GM23338 (cell line): ENCODE measurements at regions not wholly inside any gene's neighbourhood (a gene's known extent, or its start where the extent isn't known, plus 50 kb on each side); places are given as distances from the start of the nearest gene placed in this dataset.

Experiments used
- ATAC-seq: fragments of 200-7000 bp; cut with Tn5 transposase; 3 replicates; pipeline ENCODE4 v1.9.1; 2020
- DNase-seq: peaks from one replicate; pipeline ENCODE4 v3.0.0-alpha.2; 2015; ENCODE audit warnings: low spot score
- H2AFZ ChIP-seq: fragments of 200-600 bp; sonication (generic); 2 replicates; pipeline ENCODE4 v1.8.0; 2016; ENCODE audit warnings: antibody characterized with exemption, mild to moderate bottlenecking, moderate library complexity
- H3F3A ChIP-seq: fragments of 200-600 bp; sonication (generic); replicated peaks from 2 replicates; pipeline ENCODE4 v1.8.0; 2017; ENCODE audit warnings: antibody characterized with exemption, mixed run types, low read depth
- H3K27ac ChIP-seq: fragments of 200-600 bp; sonication (generic); 2 replicates; pipeline ENCODE4 v1.6.1; 2016; ENCODE audit warnings: low read depth
- H3K27me3 ChIP-seq: fragments of 200-600 bp; sonication (generic); 2 replicates; pipeline ENCODE4 v1.8.0; 2016; ENCODE audit warnings: mild to moderate bottlenecking, mixed run types, moderate library complexity; ENCODE audit not compliant: insufficient read depth
- H3K36me3 ChIP-seq: fragments of 200-600 bp; sonication (generic); 2 replicates; pipeline ENCODE4 v1.8.0; 2016; ENCODE audit warnings: mild to moderate bottlenecking; ENCODE audit not compliant: insufficient read depth
- H3K4me1 ChIP-seq: fragments of 200-600 bp; sonication (generic); 2 replicates; pipeline ENCODE4 v1.8.0; 2016; ENCODE audit warnings: mild to moderate bottlenecking, moderate library complexity; ENCODE audit not compliant: insufficient read depth
- H3K4me2 ChIP-seq: fragments of 200-600 bp; sonication (generic); 2 replicates; pipeline ENCODE4 v1.7.1; 2017; ENCODE audit warnings: mixed run types
- H3K4me3 ChIP-seq: fragments of 200-600 bp; sonication (generic); 2 replicates; pipeline ENCODE4 v1.6.1; 2016; ENCODE audit warnings: mixed run types
- H3K79me2 ChIP-seq: fragments of 200-600 bp; sonication (generic); replicated peaks from 2 replicates; pipeline ENCODE4 v1.8.0; 2017; ENCODE audit warnings: mild to moderate bottlenecking; ENCODE audit not compliant: insufficient read depth
- H3K9me2 ChIP-seq: fragments of 200-600 bp; sonication (generic); 2 replicates; pipeline ENCODE4 v1.8.0; 2017; ENCODE audit not compliant: insufficient read depth
- H4K20me1 ChIP-seq: fragments of 200-600 bp; sonication (generic); replicated peaks from 2 replicates; pipeline ENCODE4 v1.8.0; 2017; ENCODE audit warnings: mild to moderate bottlenecking; ENCODE audit not compliant: insufficient read depth
- H3K27ac Mint-ChIP-seq: 2 replicates; pipeline ENCODE4 v1.8.0; 2020; ENCODE audit warnings: inconsistent platforms, mild to moderate bottlenecking, moderate library complexity, mixed read lengths
- H3K27me3 Mint-ChIP-seq: 3 replicates; pipeline ENCODE4 v1.8.0; 2022; ENCODE audit warnings: low read depth, mild to moderate bottlenecking, moderate library complexity, mixed read lengths, inconsistent platforms; ENCODE audit not compliant: insufficient read depth, poor library complexity
- H3K36me3 Mint-ChIP-seq: 3 replicates; pipeline ENCODE4 v1.8.0; 2021; ENCODE audit warnings: low read depth, mild to moderate bottlenecking, inconsistent platforms, moderate library complexity, mixed read lengths
- H3K4me1 Mint-ChIP-seq: 3 replicates; pipeline ENCODE4 v1.8.0; 2020; ENCODE audit warnings: mild to moderate bottlenecking, inconsistent platforms, mixed read lengths
- H3K4me3 Mint-ChIP-seq: 3 replicates; pipeline ENCODE4 v1.8.0; 2021; ENCODE audit warnings: moderate library complexity, mild to moderate bottlenecking, inconsistent platforms, mixed read lengths
- H3K9me3 Mint-ChIP-seq: 3 replicates; pipeline ENCODE4 v1.8.0; 2020; ENCODE audit warnings: moderate library complexity, mild to moderate bottlenecking, inconsistent platforms, mixed read lengths
- CREB1 ChIP-seq: fragments of 250-450 bp; sonication (Bioruptor Pico); IDR thresholded peaks from 2 replicates; pipeline ENCODE4 v1.5.0; 2020; ENCODE audit warnings: low read depth, mild to moderate bottlenecking, moderate library complexity
- CTCF ChIP-seq, 2 experiments: fragments of 200-600 bp in 1 of 2; sonication (generic) in 1 of 2; conservative IDR thresholded peaks; 2 replicates each; pipeline versions ENCODE4 v1.5.1 to v1.6.1; 2016 to 2017; ENCODE audit warnings: antibody characterized with exemption in 2 of 2, low read depth in 2 of 2, mild to moderate bottlenecking in 2 of 2, moderate library complexity in 1 of 2
- ETS1 ChIP-seq: IDR thresholded peaks from 2 replicates; pipeline ENCODE4 v1.6.1; 2016; ENCODE audit warnings: antibody characterized with exemption
- EZH2 ChIP-seq: fragments of 200-600 bp; sonication (generic); IDR thresholded peaks from one replicate; pipeline ENCODE4 v1.8.0; 2017; ENCODE audit warnings: antibody characterized with exemption, mild to moderate bottlenecking, low read depth; ENCODE audit not compliant: unreplicated experiment
- EZH2phosphoT487 ChIP-seq: fragments of 200-600 bp; sonication (generic); IDR thresholded peaks from one replicate; pipeline ENCODE4 v1.8.1; 2018; ENCODE audit warnings: antibody characterized with exemption; ENCODE audit not compliant: unreplicated experiment
- JUNB ChIP-seq: IDR thresholded peaks from one replicate; pipeline ENCODE4 v1.6.1; 2016; ENCODE audit warnings: antibody characterized with exemption; ENCODE audit not compliant: unreplicated experiment
- NANOG ChIP-seq: IDR thresholded peaks from 2 replicates; pipeline ENCODE4 v1.6.1; 2016; ENCODE audit warnings: antibody characterized with exemption, borderline replicate concordance
- POLR2AphosphoS5 ChIP-seq: IDR thresholded peaks from 2 replicates; pipeline ENCODE4 v1.6.1; 2016; ENCODE audit warnings: antibody characterized with exemption, low read depth
- REST ChIP-seq: IDR thresholded peaks from one replicate; pipeline ENCODE4 v1.6.1; 2018; ENCODE audit warnings: antibody characterized with exemption; ENCODE audit not compliant: unreplicated experiment
- ZNF114 ChIP-seq: fragments of 250-450 bp; sonication (Bioruptor Pico); IDR thresholded peaks from 2 replicates; pipeline ENCODE4 v1.5.0; 2020; ENCODE audit warnings: mild to moderate bottlenecking, moderate library complexity
- ZNF331 ChIP-seq: fragments of 250-450 bp; sonication (Bioruptor Pico); IDR thresholded peaks from 2 replicates; pipeline ENCODE4 v1.5.0; 2020; ENCODE audit warnings: low read depth, mild to moderate bottlenecking, moderate library complexity

GRCh38 chr2:172374318-172375240 lies 52.8 kb upstream of the ITGA6 start (continued):
- TF ChIP-seq REST (no peak), CREB1 (no peak), ZNF331 (CRISPR knock-in tag) (no peak), JUNB (no peak), NANOG (no peak), POLR2AphosphoS5 (no peak), ZNF114 (CRISPR knock-in tag) (no peak), EZH2 (no peak), CTCF (conservative IDR thresholded peaks at IDR 0.05; ENCODE audit: low read depth in 2 of 2) (no peak), EZH2phosphoT487 (no peak), ETS1 (no peak)

GRCh38 chr2:172375251-172375650 lies 52.1 kb upstream of the ITGA6 start:
- no peak overlapping the region for H3K4me3 ChIP-seq
- Mint-ChIP-seq H3K27me3 (peaks cover 16% of the 10 kb centered on the region), H3K36me3 (peaks cover 23% of the 10 kb centered on the region), H3K9me3 (peaks cover 23% of the 10 kb centered on the region), H3K27ac (no peak overlapping the region), H3K4me3 (no peak overlapping the region), H3K4me1 (peaks cover 25% of the 10 kb centered on the region)
- H3K4me1 ChIP-seq: 0 out of 2 replicates have a peak, but pooled peaks cover 4% of the 10 kb centered on the region
- no peaks in the 10 kb centered on the region for H3K36me3 ChIP-seq
- no peaks in the 10 kb centered on the region for H4K20me1 ChIP-seq
- peaks cover 10% of the 10 kb centered on the region; the same call in 1 of the 2 replicates for H3K9me2 ChIP-seq
- no peak for ATAC-seq
- H3F3A ChIP-seq: peaks cover 12% of the 10 kb centered on the region
- H3K79me2 ChIP-seq: no peaks in the 10 kb centered on the region
- H3K4me2 ChIP-seq: no peak overlapping the region
- DNase-seq: no peak
- no peaks in the 10 kb centered on the region for H3K27me3 ChIP-seq
- H3K27ac ChIP-seq: no peak overlapping the region
- H2AFZ ChIP-seq: peak overlapping the region; percentile 56; the same call in 1 of the 2 replicates
- TF ChIP-seq ZNF331 (CRISPR knock-in tag) (no peak), CREB1 (no peak), ZNF114 (CRISPR knock-in tag) (no peak), NANOG (no peak), JUNB (no peak), POLR2AphosphoS5 (no peak), REST (no peak), EZH2phosphoT487 (no peak), ETS1 (no peak)
